NCI-H2081 (cell line): ENCODE measurements at regions not wholly inside any gene's neighbourhood (a gene's known extent, or its start where the extent isn't known, plus 50 kb on each side); places are given as distances from the start of the nearest gene placed in this dataset.
"Not testable (repeated sequence)": the region's sequence is repeated elsewhere in the genome, so short reads cannot be mapped to it uniquely, and the experiment has no call there.

Experiments used
- DNase-seq, 2 experiments: peaks; one replicate each; lab custom pipeline; 2025; lab: John Stamatoyannopoulos, UW

- no peak for DNase-seq
Observed at GRCh38 chr11:28820296-28820989, 712.3 kb downstream of the METTL15 start.

- no peak for DNase-seq
Observed at GRCh38 chr11:28819741-28820140, 711.6 kb downstream of the METTL15 start.

- DNase-seq: no peak
Observed at GRCh38 chr11:28815110-28815509, 706.9 kb downstream of the METTL15 start.

- DNase-seq: no peak
Observed at GRCh38 chr11:28808771-28809170, 700.6 kb downstream of the METTL15 start.

- DNase-seq: no peak
Observed at GRCh38 chr11:28799316-28799715, 691.1 kb downstream of the METTL15 start.

- no peak for DNase-seq
Observed at GRCh38 chr11:28798286-28798685, 690.1 kb downstream of the METTL15 start.

- DNase-seq: no peak
Observed at GRCh38 chr11:28797536-28797935, 689.3 kb downstream of the METTL15 start.

GRCh38 chr11:28794405-28794804 is 686.2 kb downstream of the METTL15 start:
- DNase-seq: no peak

- DNase-seq: no peak
Observed at GRCh38 chr11:28793282-28793738, 685.1 kb downstream of the METTL15 start.

- DNase-seq: no peak
Observed at GRCh38 chr11:28792856-28793255, 684.7 kb downstream of the METTL15 start.

- not testable (repeated sequence) for DNase-seq
Observed at GRCh38 chr11:28787897-28788296, 679.7 kb downstream of the METTL15 start.

- DNase-seq: no peak
Observed at GRCh38 chr11:28777126-28777525, 668.9 kb downstream of the METTL15 start.

- DNase-seq: no peak
Observed at GRCh38 chr11:28773606-28774005, 665.4 kb downstream of the METTL15 start.

GRCh38 chr11:28770806-28771205 is 662.6 kb downstream of the METTL15 start:
- no peak for DNase-seq

GRCh38 chr11:28767574-28767973 is 659.4 kb downstream of the METTL15 start:
- DNase-seq: no peak

GRCh38 chr11:28763876-28764275 is 655.7 kb downstream of the METTL15 start:
- DNase-seq: no peak

- DNase-seq: no peak
Observed at GRCh38 chr11:28763151-28763550, 655.0 kb downstream of the METTL15 start.

- DNase-seq: peak in 1 of 2 experiments; percentile 53
Observed at GRCh38 chr11:28760676-28761390, 652.6 kb downstream of the METTL15 start.

- no peak for DNase-seq
Observed at GRCh38 chr11:28759311-28759710, 651.1 kb downstream of the METTL15 start.

- no peak for DNase-seq
Observed at GRCh38 chr11:28757725-28758515, 649.7 kb downstream of the METTL15 start.

GRCh38 chr11:28756977-28757376 is 648.8 kb downstream of the METTL15 start:
- no peak for DNase-seq

GRCh38 chr11:28743061-28743550 is 634.9 kb downstream of the METTL15 start:
- peak in 1 of 2 experiments; percentile 51 for DNase-seq
